GM19463 (cell line): ENCODE measurements at regions not wholly inside any gene's neighbourhood (a gene's known extent, or its start where the extent isn't known, plus 50 kb on each side); places are given as distances from the start of the nearest gene placed in this dataset.

Experiments used
- ATAC-seq: cut with Tn5 transposase; IDR thresholded peaks from one replicate; pipeline ENCODE4 v1.9.1; 2021; ENCODE audit warnings: mild to moderate bottlenecking, moderate library complexity; ENCODE audit not compliant: unreplicated experiment

- no peak for ATAC-seq
These were observed 234.8 kb downstream of the NR2F2 start for GRCh38 chr15:96565266-96565665.

GRCh38 chr15:96574782-96575181 is 244.3 kb downstream of the NR2F2 start:
- no peak for ATAC-seq

GRCh38 chr15:96576596-96576995 is 246.1 kb downstream of the NR2F2 start:
- ATAC-seq, result no peak

GRCh38 chr15:96578393-96578792 is 247.9 kb downstream of the NR2F2 start:
- no peak for ATAC-seq

- ATAC-seq, result no peak
These were observed 250.9 kb downstream of the NR2F2 start for GRCh38 chr15:96581371-96581770.

- ATAC-seq, result no peak
These were observed 252.0 kb downstream of the NR2F2 start for GRCh38 chr15:96582473-96582872.

- ATAC-seq, result no peak
These were observed 253.2 kb downstream of the NR2F2 start for GRCh38 chr15:96583671-96584070.

GRCh38 chr15:96585484-96586386 is 255.2 kb downstream of the NR2F2 start:
- ATAC-seq, result no peak

- no peak for ATAC-seq
These were observed 256.4 kb downstream of the NR2F2 start for GRCh38 chr15:96586901-96587300.

GRCh38 chr15:96589864-96590263 is 259.4 kb downstream of the NR2F2 start:
- no peak for ATAC-seq

- ATAC-seq, result no peak
These were observed 263.2 kb downstream of the NR2F2 start for GRCh38 chr15:96593735-96594134.

GRCh38 chr15:96595951-96596350 is 265.5 kb downstream of the NR2F2 start:
- ATAC-seq, result no peak

- no peak for ATAC-seq
These were observed 268.0 kb downstream of the NR2F2 start for GRCh38 chr15:96598514-96598913.

- ATAC-seq, result no peak
These were observed 268.8 kb downstream of the NR2F2 start for GRCh38 chr15:96599268-96599667.

GRCh38 chr15:96600350-96600749 is 269.9 kb downstream of the NR2F2 start:
- ATAC-seq, result no peak

GRCh38 chr15:96606617-96607016 is 276.1 kb downstream of the NR2F2 start:
- ATAC-seq, result no peak

GRCh38 chr15:96610757-96611156 is 280.3 kb downstream of the NR2F2 start:
- ATAC-seq, result no peak

GRCh38 chr15:96612917-96613316 is 282.4 kb downstream of the NR2F2 start:
- no peak for ATAC-seq

GRCh38 chr15:96619174-96619573 is 288.7 kb downstream of the NR2F2 start:
- ATAC-seq, result no peak

- ATAC-seq, result no peak
These were observed 292.2 kb downstream of the NR2F2 start for GRCh38 chr15:96622714-96623113.

GRCh38 chr15:96625256-96625655 is 294.8 kb downstream of the NR2F2 start:
- no peak for ATAC-seq

- ATAC-seq, result no peak
These were observed 296.6 kb downstream of the NR2F2 start for GRCh38 chr15:96627031-96627568.
